MG63 (cell line): ENCODE measurements at regions not wholly inside any gene's neighbourhood (a gene's known extent, or its start where the extent isn't known, plus 50 kb on each side); places are given as distances from the start of the nearest gene placed in this dataset.
A peak's percentile ranks its signal among the peaks of the same experiment; 100 is the strongest.

ENCODE experiments used
- DNase-seq: peaks from one replicate; pipeline ENCODE4 v3.0.0-alpha.2; 2020
- H3K27me3 ChIP-seq: fragments of 250-450 bp; sonication (Bioruptor Pico); 2 replicates; pipeline ENCODE4 v1.5.1; 2020; ENCODE audit warnings: mild to moderate bottlenecking, moderate library complexity
- H3K36me3 ChIP-seq: fragments of 250-450 bp; sonication (Bioruptor Pico); 2 replicates; pipeline ENCODE4 v1.5.1; 2020; ENCODE audit warnings: mild to moderate bottlenecking, moderate library complexity
- H3K4me3 ChIP-seq: fragments of 250-450 bp; sonication (Bioruptor Pico); 2 replicates; pipeline ENCODE4 v1.5.1; 2020; ENCODE audit warnings: mild to moderate bottlenecking, moderate library complexity
- H3K9me3 ChIP-seq: fragments of 250-450 bp; sonication (Bioruptor Pico); 2 replicates; pipeline ENCODE4 v1.5.1; 2020; ENCODE audit warnings: mild to moderate bottlenecking, moderate library complexity

DNA sequence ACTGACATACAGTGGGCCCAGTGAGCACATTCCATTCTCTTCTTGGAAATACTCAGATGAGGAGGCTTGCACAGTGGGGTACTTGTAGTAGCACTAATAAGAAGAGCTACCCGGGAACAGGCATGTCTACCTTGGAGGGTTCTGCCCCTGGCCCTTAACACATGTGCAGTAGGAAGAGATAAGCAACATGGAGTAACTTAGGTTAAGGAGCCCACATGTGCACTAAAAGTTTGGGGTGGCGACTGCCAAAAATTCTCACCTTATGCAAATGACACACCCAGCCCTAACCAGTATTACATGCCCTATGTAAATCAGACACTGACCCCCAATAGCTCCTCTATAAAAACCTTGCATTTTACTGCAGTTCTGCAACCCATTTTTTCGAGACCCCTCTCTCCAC lies 1313.3 kb downstream of the KCNT2 start:
- Histone ChIP-seq H3K36me3 (no peaks in the 10 kb centered on the region), H3K27me3 (no peaks in the 10 kb centered on the region), H3K9me3 (no peaks in the 10 kb centered on the region), H3K4me3 (no peak overlapping the region)
- no peak for DNase-seq

DNA sequence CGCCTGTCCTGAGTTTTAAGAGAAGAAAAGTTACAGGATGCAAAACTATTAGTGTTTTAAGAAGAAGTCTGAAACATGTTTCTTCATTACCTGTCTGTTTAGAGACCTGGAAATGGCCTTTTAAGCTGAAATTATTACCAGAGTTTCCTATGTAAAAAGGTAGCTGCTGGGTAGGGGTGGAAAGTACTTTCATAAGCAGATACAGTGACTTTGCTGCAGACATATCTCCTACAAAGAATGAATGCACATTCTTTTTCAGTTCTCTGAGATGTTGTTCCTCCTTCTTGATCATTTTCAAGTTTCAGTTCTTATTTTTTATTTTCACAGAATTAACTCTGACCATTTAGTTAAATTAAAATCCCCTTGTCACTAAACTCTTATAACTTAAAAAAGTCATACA lies 1329.6 kb downstream of the KCNT2 start:
- no peak for DNase-seq
- Histone ChIP-seq H3K27me3 (no peaks in the 10 kb centered on the region), H3K4me3 (no peak overlapping the region), H3K9me3 (no peaks in the 10 kb centered on the region), H3K36me3 (no peaks in the 10 kb centered on the region)

DNA sequence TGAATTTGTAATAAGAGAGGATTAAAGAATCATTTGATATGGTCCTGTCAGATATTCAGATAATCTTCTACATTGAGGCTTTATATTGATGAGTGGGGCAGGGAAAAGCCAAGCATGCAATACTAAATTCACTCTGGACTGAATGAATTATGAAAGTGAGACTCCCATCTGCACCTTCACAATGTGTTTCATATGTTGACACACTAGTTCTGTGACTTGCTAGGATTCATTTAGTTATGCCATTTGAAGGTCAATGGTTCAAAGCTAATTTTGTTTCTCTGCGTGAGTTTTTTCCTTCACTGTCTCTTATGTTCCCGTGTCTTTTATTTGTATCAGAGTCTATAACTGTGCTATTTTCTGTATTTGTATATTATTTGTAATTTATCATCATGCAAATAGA lies 1332.5 kb downstream of the KCNT2 start:
- Histone ChIP-seq H3K36me3 (no peaks in the 10 kb centered on the region), H3K4me3 (no peak overlapping the region)
- no peak for DNase-seq

DNA sequence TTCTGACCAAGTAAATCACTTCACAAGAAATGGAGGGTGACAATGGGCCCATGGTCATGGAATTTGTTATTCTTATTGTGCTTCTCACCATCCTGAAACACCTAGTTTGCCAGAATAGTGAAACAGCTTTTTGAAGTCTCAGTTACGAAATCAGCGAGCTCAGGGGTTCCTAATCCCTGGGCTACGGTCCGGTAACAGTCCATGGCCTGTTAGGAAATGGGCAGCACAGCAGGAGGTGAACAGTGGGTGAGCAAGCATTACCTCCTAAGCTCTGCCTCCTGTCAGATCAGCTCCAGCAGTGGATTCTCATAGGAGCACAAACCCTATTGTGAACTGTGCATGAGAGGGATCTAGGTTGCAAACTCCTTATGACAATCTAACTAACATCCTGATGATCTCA lies 1356.3 kb downstream of the KCNT2 start:
- DNase-seq = no peak
- H3K9me3 ChIP-seq = no peaks in the 10 kb centered on the region
- H3K4me3 ChIP-seq = no peak overlapping the region
- no peaks in the 10 kb centered on the region for H3K36me3 ChIP-seq
- no peaks in the 10 kb centered on the region for H3K27me3 ChIP-seq

More for the DNA sequence above, 1332.5 kb downstream of the KCNT2 start:
- Histone ChIP-seq H3K27me3 (no peaks in the 10 kb centered on the region), H3K9me3 (no peaks in the 10 kb centered on the region)

DNA sequence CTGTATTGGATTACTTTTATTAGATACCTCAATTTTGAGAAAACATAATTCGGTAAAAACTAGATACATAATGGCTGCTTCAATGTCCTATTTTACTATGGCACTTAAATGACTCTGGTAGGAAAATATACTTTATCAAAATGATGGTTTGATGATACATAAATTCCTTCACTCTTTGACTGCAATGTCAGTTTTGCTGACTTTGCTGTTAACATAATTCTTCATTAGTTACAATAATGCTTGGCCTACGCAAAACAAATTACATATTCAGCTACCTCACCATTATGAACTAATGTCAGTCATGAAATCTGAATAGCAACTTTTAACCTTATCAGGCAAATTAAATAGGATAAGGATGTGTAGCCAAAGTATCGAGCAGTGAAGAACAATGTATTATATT lies 1364.7 kb downstream of the KCNT2 start:
- H3K4me3 ChIP-seq = no peak overlapping the region
- no peaks in the 10 kb centered on the region for H3K36me3 ChIP-seq
- no peak for DNase-seq
- no peaks in the 10 kb centered on the region for H3K27me3 ChIP-seq
- H3K9me3 ChIP-seq = no peaks in the 10 kb centered on the region

DNA sequence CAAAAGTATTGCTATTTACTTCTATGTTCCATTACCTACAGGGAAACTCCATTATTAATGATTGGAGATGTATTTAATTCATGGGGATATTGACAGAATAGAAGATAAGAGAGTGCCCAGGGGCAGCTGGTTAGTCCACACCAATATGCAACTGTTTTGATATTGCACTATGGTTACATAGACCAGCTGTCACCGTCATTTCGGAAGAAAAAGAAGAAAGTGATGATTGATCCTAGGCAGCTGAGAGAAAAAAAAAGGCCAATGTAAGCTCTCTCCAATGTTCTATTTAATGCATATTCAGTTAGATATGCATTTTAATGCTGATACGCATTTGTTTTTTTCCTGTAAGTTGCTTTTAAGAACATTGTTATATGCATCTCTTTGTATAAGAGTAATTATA lies 1367.2 kb downstream of the KCNT2 start:
- Histone ChIP-seq H3K9me3 (no peaks in the 10 kb centered on the region), H3K36me3 (no peaks in the 10 kb centered on the region), H3K4me3 (no peak overlapping the region), H3K27me3 (no peaks in the 10 kb centered on the region)
- no peak for DNase-seq

DNA sequence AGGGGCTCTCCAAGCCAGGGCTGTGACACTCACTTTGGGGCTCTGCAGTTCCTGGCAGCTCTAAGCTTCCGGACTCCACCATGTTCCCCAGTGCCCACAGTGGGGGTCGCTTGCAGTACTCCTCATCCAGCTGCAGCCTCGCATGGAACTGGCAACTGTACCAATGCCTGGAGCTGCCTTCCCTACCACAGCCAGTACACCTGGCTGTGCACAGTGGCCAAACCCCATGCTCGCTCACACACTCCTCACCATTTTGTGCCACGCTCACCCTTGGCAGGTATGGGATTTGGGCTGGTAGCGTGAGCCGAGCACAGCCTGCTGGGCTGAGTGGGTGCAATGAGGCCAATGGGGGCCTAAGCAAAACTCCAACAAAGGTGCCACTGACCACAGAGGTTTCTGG lies 1369.9 kb downstream of the KCNT2 start:
- DNase-seq = no peak
- Histone ChIP-seq H3K36me3 (no peaks in the 10 kb centered on the region), H3K4me3 (no peak overlapping the region), H3K27me3 (no peaks in the 10 kb centered on the region), H3K9me3 (no peaks in the 10 kb centered on the region)

DNA sequence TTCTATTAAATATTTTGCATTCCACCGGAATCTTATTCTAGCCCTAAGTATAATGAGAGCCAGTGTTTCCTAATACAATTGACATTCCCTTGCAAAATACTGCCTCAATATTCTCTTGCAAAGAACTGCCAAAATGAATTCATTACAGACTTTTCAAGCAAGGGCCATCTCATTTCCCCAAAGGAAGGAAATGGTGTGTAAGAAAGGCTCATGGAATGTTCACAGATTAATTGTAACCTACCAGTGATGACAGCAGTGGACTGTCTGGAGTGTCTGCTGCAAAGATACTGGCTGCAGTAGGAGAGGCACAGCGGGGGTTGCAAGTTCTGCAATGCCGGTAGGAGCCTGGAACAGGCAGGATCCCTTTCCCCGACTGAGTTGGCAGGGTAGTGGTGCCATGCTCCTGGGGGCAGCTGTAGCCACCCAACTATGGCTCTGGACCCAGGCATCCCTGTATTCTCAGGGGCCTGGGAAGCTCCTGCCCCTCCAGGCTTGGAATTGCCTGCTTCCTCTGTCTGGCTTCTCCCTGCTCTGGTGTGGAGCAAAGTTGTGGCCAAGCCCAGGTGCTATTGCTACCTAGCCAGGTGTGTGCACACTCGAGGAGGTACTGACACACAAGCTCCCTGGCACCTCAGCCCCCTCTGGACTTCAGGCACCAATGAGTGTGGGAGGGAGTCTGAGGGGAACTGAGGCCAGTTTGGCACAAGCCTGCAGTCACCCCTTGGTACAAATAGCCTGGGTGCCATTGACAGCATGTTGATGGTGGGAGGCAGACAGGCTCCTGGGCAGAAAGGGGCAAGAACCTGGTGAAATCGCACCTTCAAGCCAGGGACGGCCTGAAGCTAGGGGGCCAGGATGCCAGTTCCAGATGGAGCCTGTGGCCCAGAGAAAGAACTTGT lies 1371.0 kb downstream of the KCNT2 start:
- H3K9me3 ChIP-seq = no peaks in the 10 kb centered on the region
- no peak for DNase-seq
- H3K27me3 ChIP-seq = no peaks in the 10 kb centered on the region

DNA sequence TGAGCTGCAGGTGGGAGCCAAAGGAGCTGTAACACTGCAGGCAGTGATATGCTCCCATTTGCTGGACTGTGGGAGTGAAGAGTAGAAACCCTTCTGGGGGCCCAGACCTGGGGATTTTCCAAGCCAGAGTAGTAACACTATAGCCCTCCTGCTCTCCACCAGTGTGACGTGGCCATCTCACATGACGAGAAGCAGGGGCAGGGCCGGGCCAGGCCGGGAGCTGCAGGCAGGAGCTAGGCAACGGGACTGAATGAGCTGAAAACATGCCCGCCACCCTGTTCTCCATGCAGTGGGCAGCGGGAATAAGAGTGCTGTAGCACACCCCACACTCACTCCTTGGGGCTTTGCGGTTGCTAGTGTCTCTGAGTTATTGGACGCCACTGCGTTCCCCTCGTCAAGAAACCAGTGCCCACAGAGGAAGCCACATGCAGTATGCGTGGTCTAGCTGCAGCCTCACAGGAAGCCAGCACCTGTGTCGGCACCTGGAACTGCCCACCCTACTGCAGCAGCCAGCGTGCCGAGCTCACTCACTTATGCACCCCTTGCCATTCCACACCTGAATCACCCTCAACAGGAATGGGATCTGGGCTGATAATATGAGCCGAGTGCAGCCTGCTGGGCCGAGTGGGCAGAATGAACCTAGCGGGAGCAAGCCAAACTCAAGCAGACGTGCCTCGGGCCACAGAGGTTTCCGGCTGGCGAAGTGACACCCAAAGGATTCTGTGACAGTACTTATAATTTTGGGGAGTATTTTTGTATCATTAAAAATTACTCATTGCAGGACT lies 1389.6 kb downstream of the KCNT2 start:
- no peak overlapping the region for H3K4me3 ChIP-seq
- DNase-seq = no peak
- no peaks in the 10 kb centered on the region for H3K27me3 ChIP-seq
- H3K9me3 ChIP-seq = no peaks in the 10 kb centered on the region
- H3K36me3 ChIP-seq = no peaks in the 10 kb centered on the region

More for the DNA sequence above, 1371.0 kb downstream of the KCNT2 start:
- Histone ChIP-seq H3K36me3 (no peaks in the 10 kb centered on the region), H3K4me3 (no peak overlapping the region)

DNA sequence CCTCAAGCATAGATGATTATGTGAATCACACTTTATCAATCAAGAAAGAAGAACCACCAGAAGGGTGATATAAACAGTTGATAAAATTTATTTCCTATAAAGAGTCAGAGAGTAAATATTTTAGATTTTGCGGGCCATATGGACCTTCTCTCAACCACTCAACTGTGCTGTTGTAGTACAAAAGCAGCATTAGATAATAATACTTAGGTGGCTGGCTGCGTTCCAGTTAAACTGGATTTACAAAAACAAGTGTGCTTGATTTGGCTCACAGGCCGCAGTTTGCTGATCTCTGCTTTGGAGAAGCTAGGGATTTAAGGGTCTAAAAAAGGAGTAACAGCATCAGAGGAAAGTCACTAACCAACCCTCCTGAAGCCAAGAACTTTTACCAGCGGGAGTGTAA lies 1406.0 kb downstream of the KCNT2 start:
- Histone ChIP-seq H3K36me3 (no peaks in the 10 kb centered on the region), H3K4me3 (no peak overlapping the region), H3K9me3 (no peaks in the 10 kb centered on the region), H3K27me3 (no peaks in the 10 kb centered on the region)
- no peak for DNase-seq

DNA sequence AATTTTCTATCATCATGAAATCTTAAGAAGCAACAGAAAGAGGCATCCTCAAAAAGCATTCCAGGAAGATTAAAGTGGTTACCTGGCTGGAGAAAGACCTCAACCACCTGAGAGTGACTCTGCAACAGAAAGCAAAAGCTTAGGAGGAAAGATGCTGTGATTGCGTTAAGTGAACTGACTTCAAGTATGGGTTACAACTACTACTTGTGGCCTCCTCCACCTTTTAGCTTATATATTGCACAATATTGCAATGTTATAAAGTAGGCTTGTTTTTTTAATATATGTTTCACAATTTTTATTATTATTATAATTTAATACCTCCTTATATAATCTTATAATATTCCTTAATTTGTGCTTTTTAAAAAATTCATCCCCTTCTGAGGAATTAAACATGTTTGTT lies 1407.5 kb downstream of the KCNT2 start:
- no peak overlapping the region for H3K4me3 ChIP-seq
- no peaks in the 10 kb centered on the region for H3K27me3 ChIP-seq
- no peak for DNase-seq
- no peaks in the 10 kb centered on the region for H3K36me3 ChIP-seq
- H3K9me3 ChIP-seq = no peaks in the 10 kb centered on the region

DNA sequence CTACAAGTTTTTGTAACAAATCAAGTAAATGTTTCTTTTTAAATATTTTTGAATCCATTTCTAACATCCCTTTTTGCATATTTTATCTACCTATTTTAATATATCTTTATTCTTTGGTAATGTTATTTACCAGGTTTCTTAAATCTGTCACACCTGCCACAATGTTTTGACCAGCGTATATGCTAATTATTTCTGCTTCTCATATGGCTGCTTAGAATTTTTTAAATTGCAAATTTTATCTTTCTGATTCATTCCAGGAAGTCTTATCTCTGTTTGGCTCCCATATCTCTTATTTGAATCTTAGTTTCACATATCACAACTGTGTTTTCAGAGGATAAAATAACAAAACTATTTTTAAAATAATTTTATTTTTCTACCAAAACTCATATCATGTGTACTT lies 1411.1 kb downstream of the KCNT2 start:
- no peak overlapping the region for H3K4me3 ChIP-seq
- no peak for DNase-seq

DNA sequence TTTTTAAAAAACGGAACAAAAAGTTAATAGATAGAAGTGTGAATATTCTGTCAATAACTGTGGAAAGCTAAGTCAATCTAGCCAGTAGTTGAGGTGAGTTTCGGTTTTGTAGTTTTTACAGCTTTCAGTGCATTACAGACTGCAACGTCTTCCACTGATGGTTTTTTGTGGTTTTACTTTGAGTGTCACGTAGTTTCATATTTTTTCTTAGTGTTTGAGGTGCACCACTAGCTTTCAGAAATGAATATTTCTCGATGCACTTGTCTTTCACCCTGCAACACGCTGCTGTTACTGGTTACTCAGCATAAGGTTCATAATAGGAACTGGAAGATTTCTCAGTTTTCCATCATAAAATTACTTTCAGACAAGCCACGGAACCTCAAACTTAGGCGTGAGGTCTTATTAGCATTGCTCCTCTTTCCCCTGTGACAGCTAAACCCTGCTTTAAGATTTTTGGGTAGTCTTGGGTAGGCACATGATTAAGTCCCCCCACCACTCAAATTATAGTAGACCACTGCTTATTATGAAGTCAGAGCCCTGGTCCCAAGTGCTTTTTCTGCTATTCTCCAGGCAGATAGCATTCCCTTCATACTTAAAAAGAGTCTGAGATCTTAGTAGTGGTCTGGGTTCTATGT lies 1412.7 kb downstream of the KCNT2 start:
- Histone ChIP-seq H3K36me3 (no peaks in the 10 kb centered on the region), H3K9me3 (no peaks in the 10 kb centered on the region), H3K27me3 (no peaks in the 10 kb centered on the region), H3K4me3 (peak overlapping the region; percentile 22)
- DNase-seq = no peak

More for the DNA sequence above, 1411.1 kb downstream of the KCNT2 start:
- H3K27me3 ChIP-seq = no peaks in the 10 kb centered on the region
- H3K9me3 ChIP-seq = no peaks in the 10 kb centered on the region
- no peaks in the 10 kb centered on the region for H3K36me3 ChIP-seq

DNA sequence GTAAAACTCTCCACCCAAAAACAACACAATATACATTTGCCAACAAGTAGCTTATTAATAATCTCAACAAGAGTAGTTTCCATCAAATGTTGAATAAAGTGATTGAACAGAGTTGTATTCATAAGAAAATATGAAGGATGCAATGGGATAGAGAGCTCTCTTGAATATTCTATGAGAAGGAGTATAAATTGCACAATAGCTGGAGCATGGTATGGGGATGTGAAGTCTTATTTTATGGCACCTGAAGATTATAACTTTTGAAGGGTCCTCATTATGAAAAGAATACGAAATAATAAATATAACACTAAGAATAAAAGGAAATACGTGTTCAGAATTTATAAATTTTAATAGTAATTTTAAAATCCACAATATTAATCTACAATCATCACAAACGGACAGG lies 1415.1 kb downstream of the KCNT2 start:
- Histone ChIP-seq H3K9me3 (no peaks in the 10 kb centered on the region), H3K4me3 (no peak overlapping the region), H3K27me3 (no peaks in the 10 kb centered on the region), H3K36me3 (no peaks in the 10 kb centered on the region)
- no peak for DNase-seq

DNA sequence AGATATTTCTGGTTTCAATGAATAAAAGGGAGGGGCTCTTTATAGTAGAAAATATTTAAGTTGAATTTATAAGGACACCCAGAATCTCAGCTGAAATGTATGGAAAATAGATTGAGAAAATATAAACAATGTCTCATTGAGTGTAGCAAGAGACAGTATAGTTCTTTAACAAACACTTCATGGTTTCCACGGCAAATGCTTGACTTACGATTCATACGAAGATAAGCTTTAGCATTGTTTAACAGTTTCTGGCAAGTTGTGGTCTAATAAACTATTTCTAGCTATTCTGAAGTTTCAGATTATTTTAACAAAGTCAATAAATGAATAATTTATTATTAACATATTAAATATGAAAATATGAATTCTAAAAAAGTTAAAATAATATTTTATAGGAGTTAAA lies 1419.4 kb downstream of the KCNT2 start:
- Histone ChIP-seq H3K4me3 (no peak overlapping the region), H3K9me3 (no peaks in the 10 kb centered on the region), H3K27me3 (no peaks in the 10 kb centered on the region), H3K36me3 (no peaks in the 10 kb centered on the region)
- no peak for DNase-seq

DNA sequence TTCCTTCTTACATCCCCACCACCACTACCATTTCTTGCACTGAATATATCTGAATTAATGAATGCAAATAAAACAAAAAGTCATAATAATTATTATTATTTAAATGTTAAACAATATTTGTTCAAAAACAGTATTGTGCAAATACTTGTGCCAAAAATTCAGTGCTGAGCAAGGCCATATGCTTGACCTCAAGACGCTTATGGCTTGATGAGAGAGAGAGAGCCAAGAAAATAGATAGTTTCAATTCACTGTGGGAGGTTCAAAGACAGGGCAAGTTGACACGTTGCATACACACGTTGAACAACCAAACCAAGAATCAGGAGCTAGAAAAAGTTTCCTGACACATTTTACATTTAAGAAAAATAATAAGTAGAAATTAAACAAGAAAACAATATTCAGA lies 1421.7 kb downstream of the KCNT2 start:
- no peak for DNase-seq
- H3K9me3 ChIP-seq = no peaks in the 10 kb centered on the region
- no peaks in the 10 kb centered on the region for H3K27me3 ChIP-seq
- no peak overlapping the region for H3K4me3 ChIP-seq
- no peaks in the 10 kb centered on the region for H3K36me3 ChIP-seq

DNA sequence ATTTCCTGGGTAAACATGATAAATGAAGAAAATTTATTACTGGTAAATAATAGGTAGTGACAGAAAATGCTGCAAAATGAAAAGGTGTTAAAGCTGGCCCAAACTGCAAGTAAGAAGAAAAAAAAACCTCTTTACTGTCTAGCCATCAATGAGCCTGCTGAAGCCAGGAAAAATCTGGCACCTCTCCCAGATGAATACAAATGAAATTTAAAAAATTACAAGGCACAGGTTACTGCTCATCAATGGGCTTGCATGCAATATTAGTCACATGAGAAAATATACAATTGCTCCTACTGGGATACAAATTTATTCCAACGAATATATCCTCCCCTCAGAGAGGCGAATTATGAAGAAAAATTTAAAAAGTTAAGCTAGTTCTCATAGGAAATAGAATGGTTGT lies 1422.5 kb downstream of the KCNT2 start:
- no peak for DNase-seq
- Histone ChIP-seq H3K9me3 (no peaks in the 10 kb centered on the region), H3K4me3 (no peak overlapping the region), H3K27me3 (no peaks in the 10 kb centered on the region), H3K36me3 (no peaks in the 10 kb centered on the region)
